ENCODE measurements at regions not wholly inside any gene's neighbourhood (a gene's known extent, or its start where the extent isn't known, plus 50 kb on each side); places are given as distances from the start of the nearest gene placed in this dataset.

DNA sequence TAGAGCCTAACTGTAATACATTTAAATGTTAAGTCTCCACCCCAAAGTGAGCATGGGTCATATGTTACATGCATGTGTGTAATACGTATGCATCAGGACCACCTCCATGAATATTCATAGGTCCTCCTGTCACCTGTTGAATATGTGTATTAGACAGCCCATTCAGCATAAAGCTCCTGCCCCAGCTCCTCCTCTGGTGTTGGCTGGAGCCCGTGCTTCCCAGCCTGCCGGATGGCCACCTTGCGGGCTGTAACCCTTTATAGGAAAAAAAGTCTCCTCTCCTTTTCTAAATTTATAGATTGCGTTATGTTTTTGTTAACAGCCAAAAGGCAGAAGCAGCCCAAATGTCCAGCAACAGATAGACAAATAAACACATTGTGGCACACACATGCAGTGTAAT is 299.5 kb downstream of the MED10 start:
- TF ChIP-seq, protein P1, sequence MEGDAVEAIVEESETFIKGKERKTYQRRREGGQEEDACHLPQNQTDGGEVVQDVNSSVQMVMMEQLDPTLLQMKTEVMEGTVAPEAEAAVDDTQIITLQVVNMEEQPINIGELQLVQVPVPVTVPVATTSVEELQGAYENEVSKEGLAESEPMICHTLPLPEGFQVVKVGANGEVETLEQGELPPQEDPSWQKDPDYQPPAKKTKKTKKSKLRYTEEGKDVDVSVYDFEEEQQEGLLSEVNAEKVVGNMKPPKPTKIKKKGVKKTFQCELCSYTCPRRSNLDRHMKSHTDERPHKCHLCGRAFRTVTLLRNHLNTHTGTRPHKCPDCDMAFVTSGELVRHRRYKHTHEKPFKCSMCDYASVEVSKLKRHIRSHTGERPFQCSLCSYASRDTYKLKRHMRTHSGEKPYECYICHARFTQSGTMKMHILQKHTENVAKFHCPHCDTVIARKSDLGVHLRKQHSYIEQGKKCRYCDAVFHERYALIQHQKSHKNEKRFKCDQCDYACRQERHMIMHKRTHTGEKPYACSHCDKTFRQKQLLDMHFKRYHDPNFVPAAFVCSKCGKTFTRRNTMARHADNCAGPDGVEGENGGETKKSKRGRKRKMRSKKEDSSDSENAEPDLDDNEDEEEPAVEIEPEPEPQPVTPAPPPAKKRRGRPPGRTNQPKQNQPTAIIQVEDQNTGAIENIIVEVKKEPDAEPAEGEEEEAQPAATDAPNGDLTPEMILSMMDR (IDR thresholded peaks at IDR 0.05): no peak
- no peak for TF ChIP-seq POLR2A (IDR thresholded peaks at IDR 0.05)
